GM12865 (cell line): ENCODE measurements at regions not wholly inside any gene's neighbourhood (a gene's known extent, or its start where the extent isn't known, plus 50 kb on each side); places are given as distances from the start of the nearest gene placed in this dataset.

Experiments used
- DNase-seq: peaks from one replicate; pipeline ENCODE4 v3.0.0; 2010; ENCODE audit warnings: low read depth
- H3K4me3 ChIP-seq: 2 replicates; pipeline ENCODE4 v1.5.1; 2011; ENCODE audit warnings: mild to moderate bottlenecking, low read depth, low read length, control low read depth
- TF ChIP-seq, protein P1 (sequence below): IDR thresholded peaks from 2 replicates; pipeline ENCODE4 v1.5.1; 2011; ENCODE audit warnings: low read length, control low read depth, low read depth, inconsistent platforms; ENCODE audit not compliant: insufficient read depth; ENCODE audit errors: missing control alignments

- TF ChIP-seq, protein P1, sequence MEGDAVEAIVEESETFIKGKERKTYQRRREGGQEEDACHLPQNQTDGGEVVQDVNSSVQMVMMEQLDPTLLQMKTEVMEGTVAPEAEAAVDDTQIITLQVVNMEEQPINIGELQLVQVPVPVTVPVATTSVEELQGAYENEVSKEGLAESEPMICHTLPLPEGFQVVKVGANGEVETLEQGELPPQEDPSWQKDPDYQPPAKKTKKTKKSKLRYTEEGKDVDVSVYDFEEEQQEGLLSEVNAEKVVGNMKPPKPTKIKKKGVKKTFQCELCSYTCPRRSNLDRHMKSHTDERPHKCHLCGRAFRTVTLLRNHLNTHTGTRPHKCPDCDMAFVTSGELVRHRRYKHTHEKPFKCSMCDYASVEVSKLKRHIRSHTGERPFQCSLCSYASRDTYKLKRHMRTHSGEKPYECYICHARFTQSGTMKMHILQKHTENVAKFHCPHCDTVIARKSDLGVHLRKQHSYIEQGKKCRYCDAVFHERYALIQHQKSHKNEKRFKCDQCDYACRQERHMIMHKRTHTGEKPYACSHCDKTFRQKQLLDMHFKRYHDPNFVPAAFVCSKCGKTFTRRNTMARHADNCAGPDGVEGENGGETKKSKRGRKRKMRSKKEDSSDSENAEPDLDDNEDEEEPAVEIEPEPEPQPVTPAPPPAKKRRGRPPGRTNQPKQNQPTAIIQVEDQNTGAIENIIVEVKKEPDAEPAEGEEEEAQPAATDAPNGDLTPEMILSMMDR, result no peak
- DNase-seq, result no peak
- H3K4me3 ChIP-seq, result no peak overlapping the region
Observed at GRCh38 chr3:31275038-31275572, 257.6 kb upstream of the STT3B start.

- H3K4me3 ChIP-seq, result no peak overlapping the region
- no peak for DNase-seq
- TF ChIP-seq, protein P1, result no peak
Observed at GRCh38 chr3:31275583-31275982, 257.1 kb upstream of the STT3B start.

DNA sequence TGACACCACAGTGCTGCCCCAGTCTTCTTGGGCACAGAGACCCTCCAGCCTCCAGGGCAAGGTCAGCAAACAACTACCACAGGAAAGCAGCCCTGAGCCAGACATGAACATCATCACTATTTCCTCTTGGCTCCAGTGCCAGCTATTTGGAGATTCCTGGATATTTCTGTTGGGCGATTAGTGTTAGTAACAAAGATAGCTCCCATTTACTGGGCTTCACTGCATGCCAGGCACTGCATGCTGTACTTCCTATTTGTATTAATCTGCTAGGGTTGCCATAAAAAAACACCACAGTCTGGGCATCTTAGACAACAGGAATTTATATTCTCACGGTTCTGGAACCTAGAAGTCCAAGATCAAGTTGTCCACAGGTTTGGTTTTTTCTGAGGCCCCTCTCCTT is 255.1 kb upstream of the STT3B start:
- no peak for DNase-seq
- TF ChIP-seq, protein P1, result no peak
- no peak overlapping the region for H3K4me3 ChIP-seq

DNA sequence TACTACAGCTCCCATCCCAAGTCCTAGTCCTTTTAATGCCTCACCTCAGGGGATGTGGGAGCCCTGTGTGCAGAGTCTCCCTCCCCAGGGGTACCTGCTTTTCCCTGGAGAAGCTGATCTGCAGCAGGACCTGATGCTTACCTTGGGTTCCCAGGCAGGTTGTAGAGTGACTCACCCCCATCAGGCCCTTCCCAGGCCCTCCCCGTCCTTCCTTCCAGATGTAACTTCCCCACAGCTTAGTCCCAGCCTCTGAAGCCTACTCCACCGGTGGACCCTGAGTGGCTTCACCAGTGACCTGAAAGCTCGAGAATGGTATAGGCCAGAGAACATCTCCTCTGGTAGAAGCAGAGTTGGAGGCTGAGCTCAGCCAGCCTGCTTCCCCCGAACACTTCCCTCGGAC is 254.2 kb upstream of the STT3B start:
- H3K4me3 ChIP-seq, result no peak overlapping the region
- DNase-seq, result no peak
- TF ChIP-seq, protein P1, result no peak

GRCh38 chr3:31284776-31285175 is 247.9 kb upstream of the STT3B start:
- DNase-seq, result no peak
- TF ChIP-seq, protein P1, result no peak
- H3K4me3 ChIP-seq, result no peak overlapping the region

DNA sequence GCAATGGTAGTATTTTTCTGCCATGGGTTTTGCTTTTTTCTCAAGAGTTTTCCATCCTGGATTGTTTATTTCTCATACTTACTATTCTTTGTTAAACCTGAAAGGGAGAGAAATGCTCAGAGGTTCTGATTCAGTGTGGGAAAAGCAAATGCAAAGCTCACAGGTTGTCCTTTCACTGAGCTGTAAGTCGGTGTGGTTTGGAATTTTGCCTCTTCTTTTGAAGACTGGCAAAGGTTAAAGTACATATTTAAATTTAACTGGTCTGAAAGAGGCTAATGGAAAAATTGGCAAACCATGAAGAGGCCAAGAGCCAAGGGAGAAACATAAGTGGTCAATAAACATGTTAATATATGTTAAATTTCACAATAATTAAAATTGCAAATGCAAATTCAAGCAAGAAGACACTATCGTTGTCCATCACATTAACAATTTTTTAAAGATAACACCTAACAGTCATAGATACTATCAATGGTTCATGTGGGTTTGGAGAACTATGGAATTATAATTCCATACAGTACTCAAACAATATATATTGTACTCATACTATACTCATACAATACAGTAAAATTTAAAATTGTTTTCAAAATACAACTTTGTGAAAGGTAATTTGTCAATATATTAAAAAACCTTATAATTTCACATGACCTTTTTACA is 246.8 kb upstream of the STT3B start:
- TF ChIP-seq, protein P1, result no peak
- DNase-seq, result no peak
- no peak overlapping the region for H3K4me3 ChIP-seq

GRCh38 chr3:31288224-31288623 is 244.5 kb upstream of the STT3B start:
- no peak overlapping the region for H3K4me3 ChIP-seq
- no peak for DNase-seq
- TF ChIP-seq, protein P1, result no peak
